AG09309 (cell line): ENCODE measurements at regions not wholly inside any gene's neighbourhood (a gene's known extent, or its start where the extent isn't known, plus 50 kb on each side); places are given as distances from the start of the nearest gene placed in this dataset.

Source experiments
- DNase-seq: peaks from one replicate; pipeline ENCODE4 v3.0.0-alpha.2; 2010; ENCODE audit warnings: low read depth
- H3K4me3 ChIP-seq: 2 replicates; pipeline ENCODE4 v1.5.1; 2011; ENCODE audit warnings: mild to moderate bottlenecking, low read depth, low read length, moderate library complexity; ENCODE audit not compliant: control insufficient read depth
- CTCF ChIP-seq: IDR thresholded peaks from 2 replicates; pipeline ENCODE4 v1.5.1; 2011; ENCODE audit warnings: mild to moderate bottlenecking, low read depth, low read length, inconsistent platforms; ENCODE audit not compliant: insufficient read depth, control insufficient read depth; ENCODE audit errors: missing control alignments

GRCh38 chr4:31947101-31947500 is 1226.9 kb downstream of the PCDH7 start:
- no peak for DNase-seq
- H3K4me3 ChIP-seq, result no peak overlapping the region
- no peak for TF ChIP-seq CTCF

- no peak for TF ChIP-seq CTCF
- no peak for DNase-seq
- H3K4me3 ChIP-seq, result no peak overlapping the region
These were observed 1228.9 kb downstream of the PCDH7 start for GRCh38 chr4:31949045-31949444.

- DNase-seq, result no peak
- no peak for TF ChIP-seq CTCF
These were observed 1235.2 kb downstream of the PCDH7 start for GRCh38 chr4:31955346-31955745.

GRCh38 chr4:31959972-31960371 is 1239.8 kb downstream of the PCDH7 start:
- DNase-seq, result no peak
- no peak overlapping the region for H3K4me3 ChIP-seq
- TF ChIP-seq CTCF, result no peak

More at GRCh38 chr4:31955346-31955745, 1235.2 kb downstream of the PCDH7 start:
- H3K4me3 ChIP-seq, result no peak overlapping the region

GRCh38 chr4:31964685-31965084 is 1244.5 kb downstream of the PCDH7 start:
- DNase-seq, result no peak
- no peak overlapping the region for H3K4me3 ChIP-seq
- TF ChIP-seq CTCF, result no peak

GRCh38 chr4:31968842-31969241 is 1248.7 kb downstream of the PCDH7 start:
- no peak for DNase-seq
- H3K4me3 ChIP-seq, result no peak overlapping the region
- TF ChIP-seq CTCF, result no peak

GRCh38 chr4:31974490-31975002 is 1254.4 kb downstream of the PCDH7 start:
- no peak for TF ChIP-seq CTCF
- H3K4me3 ChIP-seq, result no peak overlapping the region
- no peak for DNase-seq
